HEK293T (cell line): ENCODE measurements at regions not wholly inside any gene's neighbourhood (a gene's known extent, or its start where the extent isn't known, plus 50 kb on each side); places are given as distances from the start of the nearest gene placed in this dataset.

ENCODE experiments used
- CTCF ChIA-PET: fragments of 350-600 bp; formaldehyde crosslinking; extraction: SDS; loops from one replicate; lab custom pipeline; 2021; ENCODE audit warnings: antibody characterized with exemption, inconsistent platforms; lab: Yijun Ruan, JAX
- POLR2A ChIA-PET: fragments of 350-600 bp; formaldehyde crosslinking; extraction: SDS; loops from one replicate; lab custom pipeline; 2020; ENCODE audit warnings: antibody characterized with exemption, inconsistent platforms; lab: Yijun Ruan, JAX
- DNase-seq: peaks from one replicate; pipeline ENCODE4 v3.0.0; 2012; ENCODE audit warnings: mixed read lengths; ENCODE audit errors: extremely low spot score
- ARNT ChIP-seq: fragments of 450-650 bp; IDR thresholded peaks from 2 replicates; pipeline ENCODE4 v1.6.1; 2017; ENCODE audit warnings: mild to moderate bottlenecking
- BHLHE40 ChIP-seq: fragments of 450-650 bp; IDR thresholded peaks from 2 replicates; pipeline ENCODE4 v1.6.1; 2016; ENCODE audit warnings: mild to moderate bottlenecking, moderate library complexity, borderline replicate concordance
- CTBP1 ChIP-seq: fragments of 450-650 bp; IDR thresholded peaks from 2 replicates; pipeline ENCODE4 v1.6.1; 2016; ENCODE audit warnings: borderline replicate concordance
- ELF4 ChIP-seq: fragments of 450-650 bp; IDR thresholded peaks from 2 replicates; pipeline ENCODE4 v1.6.1; 2017; ENCODE audit warnings: antibody characterized with exemption
- FOXA1 ChIP-seq: fragments of 450-650 bp; IDR thresholded peaks from 2 replicates; pipeline ENCODE4 v1.6.1; 2016; ENCODE audit warnings: mild to moderate bottlenecking
- FOXK2 ChIP-seq: fragments of 450-650 bp; IDR thresholded peaks from 2 replicates; pipeline ENCODE4 v1.6.1; 2016; ENCODE audit warnings: mild to moderate bottlenecking
- FOXM1 ChIP-seq: fragments of 450-650 bp; IDR thresholded peaks from 2 replicates; pipeline ENCODE4 v1.6.1; 2017; ENCODE audit warnings: mild to moderate bottlenecking, borderline replicate concordance
- HDGF ChIP-seq: fragments of 450-650 bp; IDR thresholded peaks from 2 replicates; pipeline ENCODE4 v1.6.1; 2017; ENCODE audit warnings: antibody characterized with exemption, borderline replicate concordance
- L3MBTL2 ChIP-seq: fragments of 450-650 bp; conservative IDR thresholded peaks from 2 replicates; pipeline ENCODE4 v1.6.1; 2016; ENCODE audit warnings: mild to moderate bottlenecking
- LEF1 ChIP-seq: fragments of 450-650 bp; IDR thresholded peaks from 2 replicates; pipeline ENCODE4 v1.6.1; 2017; ENCODE audit warnings: mild to moderate bottlenecking, borderline replicate concordance
- NFRKB ChIP-seq: fragments of 450-650 bp; IDR thresholded peaks from 2 replicates; pipeline ENCODE4 v1.6.1; 2016; ENCODE audit warnings: mild to moderate bottlenecking, moderate library complexity
- SP1 ChIP-seq: fragments of 450-650 bp; IDR thresholded peaks from 2 replicates; pipeline ENCODE4 v1.6.1; 2017
- SUZ12 ChIP-seq: fragments of 450-650 bp; IDR thresholded peaks from 2 replicates; pipeline ENCODE4 v1.6.1; 2016; ENCODE audit warnings: mild to moderate bottlenecking
- TARDBP ChIP-seq: fragments of 450-650 bp; IDR thresholded peaks from 2 replicates; pipeline ENCODE4 v1.6.1; 2016
- ZNF384 ChIP-seq: fragments of 450-650 bp; IDR thresholded peaks from 2 replicates; pipeline ENCODE4 v1.6.1; 2016
- TF ChIP-seq, protein P1 (sequence below): fragments of 450-650 bp; IDR thresholded peaks from 2 replicates; pipeline ENCODE4 v1.6.1; 2016

- POLR2A ChIA-PET = no interaction called here
- CTCF ChIA-PET = no interaction called here
- TF ChIP-seq, protein P1, sequence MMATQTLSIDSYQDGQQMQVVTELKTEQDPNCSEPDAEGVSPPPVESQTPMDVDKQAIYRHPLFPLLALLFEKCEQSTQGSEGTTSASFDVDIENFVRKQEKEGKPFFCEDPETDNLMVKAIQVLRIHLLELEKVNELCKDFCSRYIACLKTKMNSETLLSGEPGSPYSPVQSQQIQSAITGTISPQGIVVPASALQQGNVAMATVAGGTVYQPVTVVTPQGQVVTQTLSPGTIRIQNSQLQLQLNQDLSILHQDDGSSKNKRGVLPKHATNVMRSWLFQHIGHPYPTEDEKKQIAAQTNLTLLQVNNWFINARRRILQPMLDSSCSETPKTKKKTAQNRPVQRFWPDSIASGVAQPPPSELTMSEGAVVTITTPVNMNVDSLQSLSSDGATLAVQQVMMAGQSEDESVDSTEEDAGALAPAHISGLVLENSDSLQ = no peak
- DNase-seq = no peak
Observed at GRCh38 chr18:34097312-34097711, 127.4 kb downstream of the NOL4 start.

DNA sequence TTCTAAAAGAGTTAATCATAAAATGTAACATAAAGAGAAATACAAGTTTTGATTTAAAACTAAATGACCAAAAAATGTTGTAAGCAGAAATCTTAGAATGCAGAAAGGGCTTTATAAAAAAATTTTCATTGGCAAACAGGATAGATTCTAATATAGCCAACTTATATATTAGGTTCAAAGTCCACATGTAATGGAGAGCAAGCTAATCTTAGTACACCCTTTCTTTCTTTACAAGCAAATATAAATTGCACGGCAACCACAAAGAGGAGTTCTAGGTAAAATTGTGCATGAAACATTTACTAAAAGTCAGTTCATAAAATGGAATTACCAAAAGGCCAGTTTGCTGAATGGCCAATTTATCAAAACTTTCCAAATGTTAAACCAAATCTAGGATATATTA is 130.6 kb downstream of the NOL4 start:
- no peak for DNase-seq
- no peak for TF ChIP-seq HDGF
- no peak for TF ChIP-seq ARNT
- TF ChIP-seq SUZ12 = no peak
- TF ChIP-seq FOXK2 = no peak
- no peak for TF ChIP-seq ZNF384
- TF ChIP-seq L3MBTL2 = no peak
- TF ChIP-seq FOXM1 = no peak
- TF ChIP-seq CTBP1 = no peak
- ChIA-PET CTCF (no interaction called here), POLR2A (no interaction called here)

DNA sequence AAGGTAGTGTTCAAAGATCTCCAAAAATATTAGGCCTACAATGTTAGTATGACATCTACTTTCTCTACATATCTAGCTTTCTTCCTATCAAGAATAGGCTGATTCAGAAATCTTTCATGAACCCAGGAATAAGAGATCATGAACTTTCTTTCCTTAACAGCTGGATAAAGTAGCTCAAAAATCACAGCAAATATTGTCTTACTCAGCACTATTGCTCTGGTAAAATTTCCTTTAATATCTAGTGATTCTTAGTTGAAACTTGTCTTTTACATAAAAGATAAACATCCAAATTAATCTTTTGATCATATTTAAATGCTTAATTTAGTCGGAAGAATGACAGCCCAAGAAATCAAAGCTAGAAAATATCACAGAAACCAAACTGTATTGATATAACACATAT is 131.9 kb downstream of the NOL4 start:
- ChIA-PET POLR2A (no interaction called here), CTCF (no interaction called here)
- no peak for TF ChIP-seq TARDBP
- no peak for TF ChIP-seq LEF1
- DNase-seq = no peak

DNA sequence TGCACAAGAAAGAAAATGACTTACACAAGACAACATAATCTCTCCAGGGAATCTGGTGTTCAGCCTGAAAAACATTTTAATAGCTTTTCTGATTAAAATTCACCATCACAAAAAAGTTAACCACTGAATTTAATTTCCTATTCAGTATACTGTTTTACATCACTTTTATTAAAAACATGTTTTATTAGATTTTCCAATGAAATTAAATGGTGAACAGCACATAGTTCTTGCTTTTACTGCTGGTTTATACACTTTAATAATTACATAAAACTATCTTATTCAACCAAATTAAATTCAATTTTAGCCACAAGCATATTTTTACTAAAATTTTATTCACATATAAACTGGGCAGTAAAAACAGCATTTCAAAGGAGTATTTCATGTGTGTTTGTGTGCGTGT is 138.3 kb downstream of the NOL4 start:
- CTCF ChIA-PET = no interaction called here
- DNase-seq = no peak
- TF ChIP-seq ELF4 = no peak
- TF ChIP-seq SP1 = no peak
- TF ChIP-seq L3MBTL2 = no peak
- TF ChIP-seq CTBP1 = no peak
- POLR2A ChIA-PET = no interaction called here

GRCh38 chr18:34085140-34085739 is 139.5 kb downstream of the NOL4 start:
- POLR2A ChIA-PET = no interaction called here
- CTCF ChIA-PET = interaction anchor here (0.9 kb wide), 1 partner anchor 14 kb away, joined by 3 read pairs; no protein-coding TSS in a partner anchor
- peak; percentile 16 for DNase-seq
- no peak for TF ChIP-seq FOXM1
- TF ChIP-seq, protein P1 = no peak
- no peak for TF ChIP-seq L3MBTL2
- TF ChIP-seq SUZ12 = no peak
- no peak for TF ChIP-seq HDGF
- no peak for TF ChIP-seq ARNT
- no peak for TF ChIP-seq ELF4
- TF ChIP-seq LEF1 = no peak
- no peak for TF ChIP-seq SP1
- no peak for TF ChIP-seq CTBP1
- TF ChIP-seq FOXA1 = no peak
- TF ChIP-seq ZNF384 = no peak
- no peak for TF ChIP-seq BHLHE40
- TF ChIP-seq NFRKB = no peak
- TF ChIP-seq FOXK2 = no peak

DNA sequence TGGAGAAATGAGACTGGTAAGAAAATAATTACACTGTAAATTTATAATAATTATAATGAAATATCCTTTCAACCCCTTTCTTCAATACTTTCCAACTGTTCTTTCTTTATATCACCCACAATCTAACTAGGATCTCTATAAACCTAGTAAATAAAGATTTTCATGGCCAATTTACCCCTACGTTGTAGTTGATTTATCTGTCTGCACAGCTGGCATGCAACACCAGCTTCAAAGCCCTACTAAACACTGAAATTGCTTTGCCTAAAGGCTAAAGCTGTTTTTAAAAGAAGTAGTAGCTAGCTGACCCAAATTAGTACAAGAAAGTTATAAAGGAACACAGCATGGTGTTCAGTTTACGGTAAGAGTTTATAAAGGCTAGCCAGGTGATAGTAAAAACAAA is 140.1 kb downstream of the NOL4 start:
- DNase-seq = no peak
- TF ChIP-seq FOXK2 = no peak
- TF ChIP-seq, protein P1 = peak; percentile 69
- TF ChIP-seq SP1 = no peak
- no peak for TF ChIP-seq LEF1
- CTCF ChIA-PET = no interaction called here
- POLR2A ChIA-PET = no interaction called here

DNA sequence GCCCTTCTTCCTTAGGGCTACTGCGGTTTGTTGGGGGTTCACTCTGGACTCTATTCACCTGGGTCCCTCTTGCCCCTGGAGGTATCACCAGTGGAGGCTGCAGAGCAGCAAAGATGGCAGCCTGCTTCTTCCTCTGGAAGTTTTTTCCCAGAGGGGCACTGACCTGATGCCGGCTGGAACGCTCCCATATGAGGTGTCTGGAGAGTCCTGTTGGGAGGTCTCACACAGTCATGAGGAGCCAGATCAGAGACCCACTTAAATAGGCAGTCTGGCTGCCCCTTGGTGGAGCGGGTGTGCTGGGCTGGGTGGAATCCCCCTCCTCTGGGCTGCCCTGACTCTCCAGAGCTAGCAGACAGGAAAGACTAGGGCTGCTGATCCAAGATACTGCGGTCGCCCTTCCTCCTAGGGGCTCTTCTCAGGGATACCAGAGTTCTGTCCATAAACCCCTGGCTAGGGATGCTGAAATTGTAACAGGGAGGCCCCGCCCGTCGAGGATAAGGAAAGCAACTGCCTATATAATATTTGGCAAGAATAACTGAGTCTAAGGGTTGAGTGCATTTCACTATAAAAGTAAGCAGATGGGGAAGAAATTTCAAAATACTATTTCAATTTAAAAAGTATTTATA is 140.7 kb downstream of the NOL4 start:
- ChIA-PET CTCF (no interaction called here), POLR2A (no interaction called here)
- no peak for DNase-seq
- TF ChIP-seq ELF4 = no peak
- TF ChIP-seq ARNT = no peak
- no peak for TF ChIP-seq SP1
- no peak for TF ChIP-seq LEF1
- no peak for TF ChIP-seq FOXM1
- TF ChIP-seq FOXK2 = no peak
- no peak for TF ChIP-seq FOXA1
- TF ChIP-seq BHLHE40 = no peak
- TF ChIP-seq ZNF384 = no peak
- no peak for TF ChIP-seq HDGF
- no peak for TF ChIP-seq NFRKB
- no peak for TF ChIP-seq SUZ12
- TF ChIP-seq, protein P1 = no peak
- no peak for TF ChIP-seq L3MBTL2
- TF ChIP-seq TARDBP = no peak
- no peak for TF ChIP-seq CTBP1
